ENCODE measurements at regions not wholly inside any gene's neighbourhood (a gene's known extent, or its start where the extent isn't known, plus 50 kb on each side); places are given as distances from the start of the nearest gene placed in this dataset.

- TF ChIP-seq CTCF (conservative IDR thresholded peaks at IDR 0.05) (no peak), ZFX (IDR thresholded peaks at IDR 0.05) (no peak)
- no peak overlapping the region for H3K27ac ChIP-seq
Measured at GRCh38 chr9:86670536-86670935, 276.8 kb downstream of the GAS1 start.

GRCh38 chr9:86670076-86670475 lies 277.2 kb downstream of the GAS1 start:
- TF ChIP-seq ZFX (IDR thresholded peaks at IDR 0.05) (no peak), CTCF (conservative IDR thresholded peaks at IDR 0.05) (no peak)
- no peak overlapping the region for H3K27ac ChIP-seq

- no peak for TF ChIP-seq ZFX (IDR thresholded peaks at IDR 0.05)
- no peak for TF ChIP-seq CTCF (conservative IDR thresholded peaks at IDR 0.05)
- no peak overlapping the region for H3K27ac ChIP-seq
Measured at GRCh38 chr9:86669422-86669821, 277.9 kb downstream of the GAS1 start.

GRCh38 chr9:86668488-86668887 lies 278.8 kb downstream of the GAS1 start:
- H3K27ac ChIP-seq, result no peak overlapping the region
- TF ChIP-seq CTCF (conservative IDR thresholded peaks at IDR 0.05) (no peak), ZFX (IDR thresholded peaks at IDR 0.05) (no peak)

GRCh38 chr9:86667307-86667706 lies 280.0 kb downstream of the GAS1 start:
- TF ChIP-seq CTCF (conservative IDR thresholded peaks at IDR 0.05) (no peak), ZFX (IDR thresholded peaks at IDR 0.05) (no peak)
- H3K27ac ChIP-seq, result no peak overlapping the region

- no peak overlapping the region for H3K27ac ChIP-seq
- no peak for TF ChIP-seq CTCF (conservative IDR thresholded peaks at IDR 0.05)
- TF ChIP-seq ZFX (IDR thresholded peaks at IDR 0.05), result no peak
Measured at GRCh38 chr9:86665416-86665815, 281.9 kb downstream of the GAS1 start.

GRCh38 chr9:86664603-86665002 lies 282.7 kb downstream of the GAS1 start:
- TF ChIP-seq ZFX (IDR thresholded peaks at IDR 0.05), result no peak
- H3K27ac ChIP-seq, result no peak overlapping the region

GRCh38 chr9:86663905-86664304 lies 283.4 kb downstream of the GAS1 start:
- no peak for TF ChIP-seq ZFX (IDR thresholded peaks at IDR 0.05)
- TF ChIP-seq CTCF (conservative IDR thresholded peaks at IDR 0.05), result no peak
- no peak overlapping the region for H3K27ac ChIP-seq
